Uterus (tissue), 3 donors: ENCODE measurements at regions not wholly inside any gene's neighbourhood (a gene's known extent, or its start where the extent isn't known, plus 50 kb on each side); places are given as distances from the start of the nearest gene placed in this dataset.

Experiments
- DNase-seq, 2 donors: peaks; one replicate each; pipeline ENCODE4 v3.0.0-alpha.2; 2019 to 2020
- H3K27ac ChIP-seq, 2 donors: fragments of 200-600 bp; sonication (generic); 1 replicate in 1 of 2; 2 replicates in 1 of 2; pipeline ENCODE4 v1.5.1; 2016 to 2018
- H3K27me3 ChIP-seq, 2 donors: fragments of 200-600 bp; sonication (generic); one replicate each; pipeline ENCODE4 v1.5.1; 2018 to 2019; ENCODE audit warnings: control low read depth in 1 of 2
- H3K36me3 ChIP-seq, 2 donors: fragments of 200-600 bp; sonication (generic); one replicate each; pipeline ENCODE4 v1.5.1; 2019; ENCODE audit warnings: control low read depth in 1 of 2
- H3K4me1 ChIP-seq, 2 donors: fragments of 200-600 bp; sonication (generic); one replicate each; pipeline ENCODE4 v1.5.1; 2018 to 2019; ENCODE audit warnings: control low read depth in 1 of 2
- H3K4me3 ChIP-seq, 2 donors: fragments of 200-600 bp; sonication (generic); 1 replicate in 1 of 2; 2 replicates in 1 of 2; pipeline ENCODE4 v1.5.1; 2018 to 2019; ENCODE audit warnings: mild to moderate bottlenecking in 1 of 2
- H3K9me3 ChIP-seq, 2 donors: fragments of 200-600 bp; sonication (generic); one replicate each; pipeline ENCODE4 v1.5.1; 2019; ENCODE audit warnings: control low read depth in 1 of 2
- POLR2A ChIP-seq, 2 donors: fragments of 450-650 bp; IDR thresholded peaks; one replicate each; pipeline ENCODE4 v1.6.1; 2016; ENCODE audit warnings: antibody characterized with exemption in 2 of 2, mild to moderate bottlenecking in 1 of 2, moderate library complexity in 1 of 2
- intact Hi-C: fragments of 100-400 bp; cut with DNase I; formaldehyde crosslinking; loops from one replicate; pipeline ENCODE4 v1.15.1; 2023; ENCODE audit warnings: low total_unique reads
- TF ChIP-seq, protein P1 (sequence below), 4 experiments: fragments of 200-600 bp in 2 of 4; fragments of 450-650 bp in 2 of 4; sonication (generic) in 2 of 4; IDR thresholded peaks; one replicate each; pipeline ENCODE4 v1.5.1; 2016 to 2019; ENCODE audit warnings: antibody characterized with exemption in 4 of 4, mild to moderate bottlenecking in 2 of 4, moderate library complexity in 1 of 4
- donor health status: DM: yes; HTN: yes; CAD: no.

DNA sequence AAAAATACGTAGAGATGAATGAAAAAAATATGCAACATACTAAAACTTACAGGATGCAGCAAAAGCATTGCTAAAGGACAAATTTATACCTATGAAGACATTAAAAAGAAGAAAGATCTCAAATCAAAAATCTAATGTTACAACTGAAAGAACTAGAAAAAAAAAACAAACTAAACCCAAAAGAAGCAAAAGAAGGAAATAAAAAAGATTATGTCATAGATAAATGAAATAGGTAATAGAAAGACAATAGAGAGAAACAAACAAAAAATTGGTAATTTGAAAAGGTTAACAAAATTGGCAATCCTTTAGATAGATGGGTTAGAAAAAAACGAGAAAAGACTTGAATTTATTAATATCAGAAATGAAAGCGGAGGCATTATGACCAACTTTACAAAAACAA lies 1000.2 kb downstream of the TLE4 start:
- H3K4me3 ChIP-seq, result no peak overlapping the region
- H3K36me3 ChIP-seq, result no peaks in the 10 kb centered on the region
- TF ChIP-seq, protein P1, sequence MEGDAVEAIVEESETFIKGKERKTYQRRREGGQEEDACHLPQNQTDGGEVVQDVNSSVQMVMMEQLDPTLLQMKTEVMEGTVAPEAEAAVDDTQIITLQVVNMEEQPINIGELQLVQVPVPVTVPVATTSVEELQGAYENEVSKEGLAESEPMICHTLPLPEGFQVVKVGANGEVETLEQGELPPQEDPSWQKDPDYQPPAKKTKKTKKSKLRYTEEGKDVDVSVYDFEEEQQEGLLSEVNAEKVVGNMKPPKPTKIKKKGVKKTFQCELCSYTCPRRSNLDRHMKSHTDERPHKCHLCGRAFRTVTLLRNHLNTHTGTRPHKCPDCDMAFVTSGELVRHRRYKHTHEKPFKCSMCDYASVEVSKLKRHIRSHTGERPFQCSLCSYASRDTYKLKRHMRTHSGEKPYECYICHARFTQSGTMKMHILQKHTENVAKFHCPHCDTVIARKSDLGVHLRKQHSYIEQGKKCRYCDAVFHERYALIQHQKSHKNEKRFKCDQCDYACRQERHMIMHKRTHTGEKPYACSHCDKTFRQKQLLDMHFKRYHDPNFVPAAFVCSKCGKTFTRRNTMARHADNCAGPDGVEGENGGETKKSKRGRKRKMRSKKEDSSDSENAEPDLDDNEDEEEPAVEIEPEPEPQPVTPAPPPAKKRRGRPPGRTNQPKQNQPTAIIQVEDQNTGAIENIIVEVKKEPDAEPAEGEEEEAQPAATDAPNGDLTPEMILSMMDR (IDR thresholded peaks at IDR 0.05), result no peak
- no peak for TF ChIP-seq POLR2A (IDR thresholded peaks at IDR 0.05)
- intact Hi-C loops, result no loop called here
- H3K4me1 ChIP-seq, result no peaks in the 10 kb centered on the region
- H3K9me3 ChIP-seq, result no peaks in the 10 kb centered on the region
- DNase-seq, result no peak
- H3K27me3 ChIP-seq, result no peaks in the 10 kb centered on the region
- no peak overlapping the region for H3K27ac ChIP-seq

DNA sequence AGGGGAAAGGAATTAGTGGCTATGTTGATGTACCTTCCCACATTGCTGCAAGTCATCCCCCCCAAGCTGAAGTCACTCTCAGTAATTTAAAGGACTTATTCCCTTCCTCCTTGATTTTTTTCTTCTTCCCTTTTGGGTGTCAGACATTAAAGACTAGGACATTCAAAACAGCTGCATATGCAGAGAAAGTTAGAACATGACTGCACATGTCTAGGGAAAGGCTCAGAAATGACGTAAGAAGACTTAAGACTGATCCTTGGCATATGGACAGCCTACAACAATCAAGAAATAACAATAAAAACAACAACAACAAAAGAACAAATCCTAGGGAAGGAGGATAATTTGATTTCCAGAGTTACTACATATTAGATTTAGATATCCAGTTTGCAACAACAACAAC lies 997.5 kb downstream of the TLE4 start:
- no peak for DNase-seq
- Histone ChIP-seq H3K9me3 (no peaks in the 10 kb centered on the region), H3K4me1 (no peaks in the 10 kb centered on the region), H3K4me3 (no peak overlapping the region), H3K27me3 (no peaks in the 10 kb centered on the region), H3K36me3 (no peaks in the 10 kb centered on the region), H3K27ac (no peak overlapping the region)
- TF ChIP-seq, protein P1 (IDR thresholded peaks at IDR 0.05), result no peak
- no peak for TF ChIP-seq POLR2A (IDR thresholded peaks at IDR 0.05)
- intact Hi-C loops, result no loop called here

DNA sequence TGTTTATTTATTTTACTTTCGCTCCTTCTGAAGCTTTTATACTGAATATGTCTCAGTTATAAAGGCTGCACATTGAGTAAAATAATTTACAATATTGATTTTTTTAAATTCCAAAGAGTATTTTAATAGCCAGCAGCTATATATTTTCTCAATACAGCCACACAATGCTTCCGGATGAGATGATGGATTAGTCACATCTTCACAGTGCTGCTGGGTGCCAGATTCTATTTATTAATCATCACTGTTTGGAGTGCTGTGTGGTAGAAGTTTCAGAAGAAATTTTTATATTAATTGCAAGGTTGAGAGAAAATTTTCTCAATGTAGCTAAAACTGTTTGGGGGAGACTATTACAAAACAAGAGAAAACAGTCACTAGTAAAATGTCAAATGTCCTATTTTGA lies 989.8 kb downstream of the TLE4 start:
- H3K4me1 ChIP-seq, result no peaks in the 10 kb centered on the region
- no peak for DNase-seq
- TF ChIP-seq, protein P1 (IDR thresholded peaks at IDR 0.05), result no peak
- no peak for TF ChIP-seq POLR2A (IDR thresholded peaks at IDR 0.05)
- H3K4me3 ChIP-seq, result no peak overlapping the region
- no peaks in the 10 kb centered on the region for H3K27me3 ChIP-seq
- H3K27ac ChIP-seq, result no peak overlapping the region
- H3K36me3 ChIP-seq, result no peaks in the 10 kb centered on the region
- no peaks in the 10 kb centered on the region for H3K9me3 ChIP-seq
- intact Hi-C loops, result no loop called here

DNA sequence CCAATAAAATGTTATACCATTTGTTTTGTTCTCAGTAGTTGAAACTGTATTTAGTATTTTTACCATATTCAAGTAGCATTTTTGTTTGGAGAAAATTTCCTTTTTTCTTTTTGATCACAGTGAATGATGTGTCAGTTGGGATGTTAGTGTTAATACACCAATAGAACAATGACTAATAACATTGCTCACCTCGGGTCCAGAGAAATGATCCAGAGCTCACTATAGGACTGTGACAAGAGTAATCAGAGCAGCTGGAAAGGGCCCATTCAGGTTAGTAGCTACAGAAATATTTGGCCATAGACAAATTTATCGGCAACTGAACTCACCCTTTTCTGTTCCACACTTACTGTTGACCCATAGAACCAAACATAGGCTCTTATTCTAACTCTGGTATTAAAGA lies 989.2 kb downstream of the TLE4 start:
- TF ChIP-seq, protein P1 (IDR thresholded peaks at IDR 0.05), result no peak
- no peak for TF ChIP-seq POLR2A (IDR thresholded peaks at IDR 0.05)

DNA sequence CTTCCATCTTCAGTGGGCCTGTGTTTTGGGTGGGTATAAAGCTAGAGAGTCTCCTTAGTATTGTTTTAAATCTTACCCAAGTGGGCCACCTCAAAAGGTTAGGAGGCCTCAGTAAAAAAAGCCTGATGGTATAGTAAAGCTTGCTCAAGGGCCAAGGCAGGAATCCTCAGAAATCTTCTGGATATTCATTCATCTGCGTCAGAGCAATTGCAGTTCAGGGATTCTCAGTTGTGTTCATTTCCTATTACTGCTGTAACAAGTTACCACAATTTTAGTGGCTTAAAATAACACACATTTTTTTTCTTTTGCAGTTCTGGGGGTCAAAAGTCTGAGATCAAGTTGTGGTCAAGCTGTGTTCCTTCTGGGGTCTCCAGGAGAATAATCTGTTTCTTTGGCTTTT lies 985.5 kb downstream of the TLE4 start:
- TF ChIP-seq POLR2A (IDR thresholded peaks at IDR 0.05), result no peak
- TF ChIP-seq, protein P1 (IDR thresholded peaks at IDR 0.05), result no peak

More for the DNA sequence above, 989.2 kb downstream of the TLE4 start:
- no peak overlapping the region for H3K27ac ChIP-seq
- no peak for DNase-seq
- no peak overlapping the region for H3K4me3 ChIP-seq
- no peaks in the 10 kb centered on the region for H3K36me3 ChIP-seq
- H3K27me3 ChIP-seq, result no peaks in the 10 kb centered on the region
- intact Hi-C loops, result no loop called here
- H3K9me3 ChIP-seq, result no peaks in the 10 kb centered on the region
- no peaks in the 10 kb centered on the region for H3K4me1 ChIP-seq

More for the DNA sequence above, 985.5 kb downstream of the TLE4 start:
- no peaks in the 10 kb centered on the region for H3K36me3 ChIP-seq
- H3K4me3 ChIP-seq, result no peak overlapping the region
- H3K27me3 ChIP-seq, result no peaks in the 10 kb centered on the region
- no peaks in the 10 kb centered on the region for H3K9me3 ChIP-seq
- no peaks in the 10 kb centered on the region for H3K4me1 ChIP-seq
- H3K27ac ChIP-seq, result no peak overlapping the region
- no peak for DNase-seq
- intact Hi-C loops, result no loop called here
